HepG2 (cell line): ENCODE measurements at regions not wholly inside any gene's neighbourhood (a gene's known extent, or its start where the extent isn't known, plus 50 kb on each side); places are given as distances from the start of the nearest gene placed in this dataset.

Experiments
- CREB1 ChIP-seq, 2 experiments: fragments of 450-650 bp in 1 of 2; IDR thresholded peaks; 2 replicates each; pipeline ENCODE4 v1.6.1; 2016 to 2017; ENCODE audit warnings: control low read depth in 1 of 2, mild to moderate bottlenecking in 1 of 2, missing compliant biosample characterization in 1 of 2, missing genetic modification characterization in 1 of 2
- ISX ChIP-seq: sonication (generic); formaldehyde crosslinking; conservative IDR thresholded peaks from 2 replicates; pipeline ENCODE4 v1.5.0; 2020; ENCODE audit warnings: missing genetic modification reagents
- JUND ChIP-seq: sonication (generic); formaldehyde crosslinking; IDR thresholded peaks from 2 replicates; pipeline ENCODE4 v1.8.0; 2022; ENCODE audit warnings: mild to moderate bottlenecking, missing genetic modification reagents
- POLR2A ChIP-seq, 2 experiments: IDR thresholded peaks; 2 replicates each; pipeline ENCODE4 v1.6.1; 2011; ENCODE audit warnings: low read depth in 2 of 2, low read length in 2 of 2, mild to moderate bottlenecking in 1 of 2, moderate library complexity in 1 of 2; ENCODE audit not compliant: insufficient read depth in 1 of 2
- ZKSCAN1 ChIP-seq: fragments of 150-350 bp; IDR thresholded peaks from 2 replicates; pipeline ENCODE4 v1.6.1; 2014; ENCODE audit warnings: low read length
- ZNF33A ChIP-seq: sonication (generic); formaldehyde crosslinking; IDR thresholded peaks from 2 replicates; pipeline ENCODE4 v1.5.1; 2020; ENCODE audit warnings: missing genetic modification reagents, mild to moderate bottlenecking, moderate library complexity, borderline replicate concordance
- ZNF605 ChIP-seq: sonication (generic); formaldehyde crosslinking; IDR thresholded peaks from 2 replicates; pipeline ENCODE4 v1.8.0; 2022; ENCODE audit warnings: mild to moderate bottlenecking, missing genetic modification reagents
- ZNF614 ChIP-seq: IDR thresholded peaks from 2 replicates; pipeline ENCODE4 v1.6.1; 2018; ENCODE audit warnings: missing biosample characterization, missing genetic modification reagents, inconsistent platforms, borderline replicate concordance
- TF ChIP-seq, protein P1 (sequence below): IDR thresholded peaks from 2 replicates; pipeline ENCODE4 v1.6.1; 2016; ENCODE audit warnings: low read depth, missing genetic modification reagents, missing compliant biosample characterization
- TF ChIP-seq, protein P2 (sequence below): IDR thresholded peaks from 2 replicates; pipeline ENCODE4 v1.6.1; 2012; ENCODE audit warnings: inconsistent platforms
- TF ChIP-seq, protein P3 (sequence below): sonication (generic); formaldehyde crosslinking; IDR thresholded peaks from 2 replicates; pipeline ENCODE4 v1.8.0; 2022; ENCODE audit warnings: missing genetic modification reagents, mild to moderate bottlenecking, inconsistent platforms, borderline replicate concordance

DNA sequence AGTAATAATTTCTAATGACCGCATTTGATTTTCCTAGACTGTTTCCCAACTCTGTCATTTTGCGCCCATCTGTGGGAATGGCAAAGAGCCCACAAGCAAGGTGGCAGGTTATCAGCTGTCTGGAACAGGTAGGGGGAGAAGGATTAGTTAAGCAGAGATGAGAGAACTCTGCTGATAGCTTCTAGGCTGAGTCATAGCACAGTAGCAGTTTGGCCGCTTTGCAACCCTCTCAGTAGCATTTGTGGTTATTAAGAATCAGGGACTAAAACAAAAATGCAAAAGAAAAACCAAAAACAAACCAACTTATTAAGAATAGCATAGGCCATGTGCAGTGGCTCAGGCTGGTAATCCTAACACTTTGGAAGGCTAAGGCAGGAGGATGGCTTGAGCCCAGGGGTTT, 602.7 kb upstream of the SORCS1 start:
- TF ChIP-seq, protein P1, sequence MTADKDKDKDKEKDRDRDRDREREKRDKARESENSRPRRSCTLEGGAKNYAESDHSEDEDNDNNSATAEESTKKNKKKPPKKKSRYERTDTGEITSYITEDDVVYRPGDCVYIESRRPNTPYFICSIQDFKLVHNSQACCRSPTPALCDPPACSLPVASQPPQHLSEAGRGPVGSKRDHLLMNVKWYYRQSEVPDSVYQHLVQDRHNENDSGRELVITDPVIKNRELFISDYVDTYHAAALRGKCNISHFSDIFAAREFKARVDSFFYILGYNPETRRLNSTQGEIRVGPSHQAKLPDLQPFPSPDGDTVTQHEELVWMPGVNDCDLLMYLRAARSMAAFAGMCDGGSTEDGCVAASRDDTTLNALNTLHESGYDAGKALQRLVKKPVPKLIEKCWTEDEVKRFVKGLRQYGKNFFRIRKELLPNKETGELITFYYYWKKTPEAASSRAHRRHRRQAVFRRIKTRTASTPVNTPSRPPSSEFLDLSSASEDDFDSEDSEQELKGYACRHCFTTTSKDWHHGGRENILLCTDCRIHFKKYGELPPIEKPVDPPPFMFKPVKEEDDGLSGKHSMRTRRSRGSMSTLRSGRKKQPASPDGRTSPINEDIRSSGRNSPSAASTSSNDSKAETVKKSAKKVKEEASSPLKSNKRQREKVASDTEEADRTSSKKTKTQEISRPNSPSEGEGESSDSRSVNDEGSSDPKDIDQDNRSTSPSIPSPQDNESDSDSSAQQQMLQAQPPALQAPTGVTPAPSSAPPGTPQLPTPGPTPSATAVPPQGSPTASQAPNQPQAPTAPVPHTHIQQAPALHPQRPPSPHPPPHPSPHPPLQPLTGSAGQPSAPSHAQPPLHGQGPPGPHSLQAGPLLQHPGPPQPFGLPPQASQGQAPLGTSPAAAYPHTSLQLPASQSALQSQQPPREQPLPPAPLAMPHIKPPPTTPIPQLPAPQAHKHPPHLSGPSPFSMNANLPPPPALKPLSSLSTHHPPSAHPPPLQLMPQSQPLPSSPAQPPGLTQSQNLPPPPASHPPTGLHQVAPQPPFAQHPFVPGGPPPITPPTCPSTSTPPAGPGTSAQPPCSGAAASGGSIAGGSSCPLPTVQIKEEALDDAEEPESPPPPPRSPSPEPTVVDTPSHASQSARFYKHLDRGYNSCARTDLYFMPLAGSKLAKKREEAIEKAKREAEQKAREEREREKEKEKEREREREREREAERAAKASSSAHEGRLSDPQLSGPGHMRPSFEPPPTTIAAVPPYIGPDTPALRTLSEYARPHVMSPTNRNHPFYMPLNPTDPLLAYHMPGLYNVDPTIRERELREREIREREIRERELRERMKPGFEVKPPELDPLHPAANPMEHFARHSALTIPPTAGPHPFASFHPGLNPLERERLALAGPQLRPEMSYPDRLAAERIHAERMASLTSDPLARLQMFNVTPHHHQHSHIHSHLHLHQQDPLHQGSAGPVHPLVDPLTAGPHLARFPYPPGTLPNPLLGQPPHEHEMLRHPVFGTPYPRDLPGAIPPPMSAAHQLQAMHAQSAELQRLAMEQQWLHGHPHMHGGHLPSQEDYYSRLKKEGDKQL: no peak
- no peak for TF ChIP-seq JUND (CRISPR knock-in tag)
- TF ChIP-seq, protein P2, sequence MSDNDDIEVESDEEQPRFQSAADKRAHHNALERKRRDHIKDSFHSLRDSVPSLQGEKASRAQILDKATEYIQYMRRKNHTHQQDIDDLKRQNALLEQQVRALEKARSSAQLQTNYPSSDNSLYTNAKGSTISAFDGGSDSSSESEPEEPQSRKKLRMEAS: no peak
- no peak for TF ChIP-seq POLR2A (IDR thresholded peaks at IDR 0.05; ENCODE audit: insufficient read depth in 1 of 2, low read depth in 2 of 2, low read length in 2 of 2)
- TF ChIP-seq CREB1 (IDR thresholded peaks at IDR 0.05): no peak
- no peak for TF ChIP-seq CREB1 (CRISPR knock-in tag; IDR thresholded peaks at IDR 0.05)
- TF ChIP-seq ZKSCAN1: no peak
- TF ChIP-seq, protein P3, sequence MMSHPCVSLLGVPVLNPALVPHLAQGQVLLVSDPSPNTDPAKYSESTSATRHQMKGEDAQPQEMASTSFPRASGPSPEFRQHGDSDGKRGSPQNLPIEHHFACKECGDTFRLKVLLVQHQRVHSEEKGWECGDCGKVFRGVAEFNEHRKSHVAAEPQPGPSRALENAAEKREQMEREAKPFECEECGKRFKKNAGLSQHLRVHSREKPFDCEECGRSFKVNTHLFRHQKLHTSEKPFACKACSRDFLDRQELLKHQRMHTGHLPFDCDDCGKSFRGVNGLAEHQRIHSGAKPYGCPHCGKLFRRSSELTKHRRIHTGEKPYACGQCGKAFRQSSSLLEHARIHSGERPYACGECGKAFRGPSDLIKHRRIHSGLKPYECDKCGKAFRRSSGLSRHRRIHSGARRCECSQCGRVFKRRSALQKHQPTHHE: no peak
- TF ChIP-seq ZNF614 (CRISPR knock-in tag): no peak
- no peak for TF ChIP-seq ISX (CRISPR knock-in tag)
- no peak for TF ChIP-seq ZNF33A
- TF ChIP-seq ZNF605 (CRISPR knock-in tag): no peak
